Muscle of back (tissue), 3 donors: ENCODE measurements at regions not wholly inside any gene's neighbourhood (a gene's known extent, or its start where the extent isn't known, plus 50 kb on each side); places are given as distances from the start of the nearest gene placed in this dataset.
"Not testable (repeated sequence)": the region's sequence is repeated elsewhere in the genome, so short reads cannot be mapped to it uniquely, and the experiment has no call there.

Source experiments
- DNase-seq, 3 donors: peaks; one replicate each; pipeline versions ENCODE4 v3.0.0 to v3.0.0-alpha.2; 2013

DNA sequence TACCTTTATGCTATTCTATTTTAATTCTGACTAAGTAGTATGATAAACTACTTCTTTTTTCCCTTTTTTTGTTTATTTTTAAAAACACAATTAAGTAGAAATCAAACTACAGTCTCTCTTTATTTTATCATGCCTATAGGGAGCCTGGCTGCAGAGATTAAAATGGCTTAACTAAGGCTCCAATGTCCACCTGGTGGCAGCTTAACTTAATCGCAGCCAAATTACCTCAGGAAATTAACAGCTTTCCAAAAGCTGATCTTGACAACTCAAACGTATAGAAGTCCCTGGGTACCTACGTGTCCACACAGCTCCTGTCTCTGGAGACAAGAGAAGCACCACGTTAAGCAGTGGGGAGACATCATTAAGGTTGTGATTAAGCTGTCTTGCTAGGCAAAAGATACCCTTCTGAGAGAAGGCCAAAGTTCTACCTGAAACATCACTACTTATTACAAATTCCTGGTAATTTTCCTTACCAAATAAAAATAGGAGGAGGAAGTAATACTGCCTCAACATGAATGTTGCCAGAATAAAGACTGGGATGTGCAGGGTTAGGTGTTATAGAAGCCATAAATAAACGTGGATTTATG lies 63.2 kb upstream of the SNX19 start:
- DNase-seq = peak in 2 of 3 donors; percentile 3 to 14

GRCh38 chr11:130980071-130980862 lies 64.0 kb upstream of the SNX19 start:
- no peak for DNase-seq

DNA sequence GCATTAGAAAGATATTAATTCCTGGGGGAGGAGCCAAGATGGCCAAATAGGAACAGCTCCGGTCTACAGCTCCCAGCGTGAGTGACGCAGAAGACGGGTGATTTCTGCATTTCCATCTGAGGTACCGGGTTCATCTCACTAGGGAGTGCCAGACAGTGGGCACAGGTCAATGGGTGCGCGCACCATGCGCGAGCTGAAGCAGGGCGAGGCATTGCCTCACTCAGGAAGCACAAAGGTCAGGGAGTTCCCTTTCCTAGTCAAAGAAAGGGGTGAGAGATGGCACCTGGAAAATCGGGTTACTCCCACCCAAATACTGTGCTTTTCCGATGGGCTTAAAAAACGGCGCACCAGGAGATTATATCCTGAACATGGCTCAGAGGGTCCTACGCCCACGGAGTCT lies 68.0 kb upstream of the SNX19 start:
- DNase-seq = not testable (repeated sequence)

GRCh38 chr11:130992788-130993187 lies 76.5 kb upstream of the SNX19 start:
- no peak for DNase-seq

GRCh38 chr11:130994043-130994442 lies 77.8 kb upstream of the SNX19 start:
- DNase-seq = no peak

- no peak for DNase-seq
Measured at GRCh38 chr11:130995266-130995665, 79.0 kb upstream of the SNX19 start.

DNA sequence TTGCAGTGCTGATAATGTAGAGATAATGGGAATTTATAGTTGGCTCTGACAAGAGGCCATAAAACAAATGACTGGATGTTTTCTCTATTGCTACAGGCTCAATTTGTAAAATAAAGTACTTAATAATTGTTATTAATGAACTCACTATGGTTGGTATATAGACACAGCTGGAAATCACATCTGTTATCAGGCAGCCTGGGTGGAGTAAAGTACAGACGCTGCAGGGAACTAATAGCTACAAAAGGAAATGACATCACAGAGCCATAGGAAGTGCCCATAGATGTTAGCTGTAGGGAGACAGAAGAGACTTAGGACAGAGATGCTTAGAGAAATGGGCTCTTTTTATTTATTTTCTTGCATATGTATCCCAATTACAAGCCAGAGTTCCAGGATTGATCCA lies 81.0 kb upstream of the SNX19 start:
- DNase-seq = no peak

GRCh38 chr11:130999086-130999485 lies 82.8 kb upstream of the SNX19 start:
- no peak for DNase-seq

GRCh38 chr11:130999992-131000770 lies 83.9 kb upstream of the SNX19 start:
- DNase-seq = peak in 2 of 3 donors; percentile 8 to 77

DNA sequence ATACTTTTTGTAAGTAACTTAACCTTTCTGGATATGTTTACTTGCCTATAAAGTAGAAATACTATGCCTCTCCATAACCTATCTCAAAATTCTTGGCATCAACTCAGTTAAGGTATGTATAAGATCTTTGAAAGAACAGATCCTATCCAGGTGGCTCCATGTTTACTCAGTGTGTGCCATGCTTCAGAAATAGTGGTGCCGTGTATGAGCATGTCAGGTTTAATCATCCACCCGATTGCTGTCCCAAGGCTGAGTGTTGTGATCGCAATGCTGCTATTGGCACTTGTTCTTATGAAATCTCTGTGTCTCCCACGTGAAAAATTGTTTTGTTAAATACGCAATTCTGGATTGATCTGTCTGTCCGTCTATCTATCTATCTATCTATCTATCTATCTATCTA lies 85.9 kb upstream of the SNX19 start:
- DNase-seq = no peak

- no peak for DNase-seq
Measured at GRCh38 chr11:131005829-131006228, 89.5 kb upstream of the SNX19 start.

DNA sequence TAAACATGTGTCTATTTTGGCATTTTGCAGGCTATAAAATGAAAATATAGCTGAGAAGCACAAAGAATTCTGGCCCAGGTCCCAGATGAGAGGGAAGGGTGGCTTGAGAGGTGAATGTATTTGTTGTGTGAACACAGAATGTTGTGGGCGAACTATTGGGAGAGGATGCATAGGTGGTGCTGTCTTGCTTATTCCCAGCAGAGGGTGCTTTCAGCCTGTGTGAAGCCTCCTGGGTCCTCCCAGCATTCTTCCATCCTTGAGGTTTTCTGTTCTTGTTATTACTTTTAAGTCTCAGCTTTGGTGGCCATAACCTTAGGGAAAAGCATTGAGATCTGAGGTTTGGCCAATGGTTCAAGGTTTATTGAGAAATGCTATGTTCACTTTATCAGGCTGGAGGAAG lies 108.7 kb upstream of the SNX19 start:
- peak in 1 of 3 donors; percentile 33 for DNase-seq

DNA sequence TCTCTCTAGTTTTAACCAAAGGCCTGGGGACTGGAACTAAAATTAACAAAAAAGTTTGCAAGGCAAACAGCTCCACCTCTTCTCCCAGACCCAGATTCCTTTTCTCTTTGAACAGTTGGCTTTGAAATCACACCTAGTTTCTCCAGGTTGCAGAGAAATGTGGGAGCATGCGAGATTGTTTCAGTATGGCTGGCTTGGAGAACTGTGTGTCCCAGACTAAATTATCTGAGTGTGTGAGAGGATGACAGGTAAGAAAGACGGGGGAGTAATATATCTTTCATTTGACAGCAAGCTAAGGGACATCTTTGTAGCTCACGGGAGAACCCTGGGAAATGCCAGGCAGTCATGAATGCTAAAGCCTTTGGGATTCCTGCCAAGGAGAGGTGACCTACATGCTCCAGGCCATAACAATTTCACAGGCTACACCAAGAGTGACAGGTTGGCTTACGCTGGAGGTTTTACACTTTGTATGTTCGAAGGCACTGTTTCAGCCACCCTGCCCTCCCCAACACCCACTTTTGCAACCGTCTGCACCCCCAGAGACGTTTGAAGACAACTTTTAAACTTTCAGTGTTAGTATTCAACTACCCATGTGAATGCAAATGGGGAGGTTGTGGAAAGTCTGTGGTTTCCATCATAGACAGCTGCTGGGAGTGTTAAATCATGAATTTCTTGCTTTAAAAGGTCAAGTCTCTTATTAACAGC lies 109.3 kb upstream of the SNX19 start:
- DNase-seq = no peak

GRCh38 chr11:131027491-131027890 lies 111.2 kb upstream of the SNX19 start:
- peak in 1 of 3 donors; percentile 11 for DNase-seq

DNA sequence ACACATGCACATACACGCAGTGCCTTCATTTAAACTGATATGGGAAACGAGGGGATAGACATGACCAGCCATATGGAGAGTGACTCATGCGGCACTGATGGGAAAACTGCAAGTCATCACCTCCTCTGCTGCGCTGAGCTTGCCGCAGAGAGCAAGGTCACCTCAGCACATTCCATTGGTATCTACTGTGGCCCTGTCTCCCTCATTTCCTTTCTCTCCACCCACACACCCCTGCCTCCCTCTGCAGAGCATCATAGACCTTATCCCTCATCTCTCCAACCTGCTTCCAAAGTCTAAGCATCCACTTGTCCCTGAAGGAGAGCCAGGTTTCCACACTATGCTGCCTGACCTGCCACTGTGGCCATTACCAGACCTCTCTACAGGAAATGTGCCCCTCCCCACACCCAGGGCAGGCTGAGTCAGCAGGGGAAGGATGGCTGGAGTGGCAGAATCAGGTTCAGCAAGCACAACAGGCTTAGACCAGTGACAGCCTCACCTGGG lies 116.9 kb upstream of the SNX19 start:
- DNase-seq = peak in 1 of 3 donors; percentile 82

DNA sequence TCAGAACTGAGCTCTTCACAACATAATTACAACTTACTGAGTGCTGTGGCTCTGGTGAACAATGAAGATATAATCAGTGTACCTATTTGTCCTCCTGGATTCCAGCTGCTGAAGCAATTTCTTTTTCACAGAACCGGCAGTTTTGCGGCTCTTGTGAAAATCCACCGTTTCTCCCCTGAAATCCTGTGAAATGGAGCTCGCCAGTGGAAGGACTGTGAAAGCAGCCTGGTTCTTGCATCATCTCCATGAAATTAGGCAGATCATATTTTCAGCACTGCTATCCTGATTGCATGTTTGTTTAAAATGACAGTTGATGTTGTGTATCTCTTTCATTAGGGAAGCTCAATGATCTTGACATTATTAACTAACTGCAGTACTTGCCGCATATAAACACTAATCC lies 120.2 kb upstream of the SNX19 start:
- DNase-seq = no peak

GRCh38 chr11:131037873-131038272 lies 121.6 kb upstream of the SNX19 start:
- DNase-seq = peak in 1 of 3 donors; percentile 7

GRCh38 chr11:131038597-131038996 lies 122.3 kb upstream of the SNX19 start:
- peak in 1 of 3 donors; percentile 12 for DNase-seq

- no peak for DNase-seq
Measured at GRCh38 chr11:131041331-131042040, 125.2 kb upstream of the SNX19 start.

DNA sequence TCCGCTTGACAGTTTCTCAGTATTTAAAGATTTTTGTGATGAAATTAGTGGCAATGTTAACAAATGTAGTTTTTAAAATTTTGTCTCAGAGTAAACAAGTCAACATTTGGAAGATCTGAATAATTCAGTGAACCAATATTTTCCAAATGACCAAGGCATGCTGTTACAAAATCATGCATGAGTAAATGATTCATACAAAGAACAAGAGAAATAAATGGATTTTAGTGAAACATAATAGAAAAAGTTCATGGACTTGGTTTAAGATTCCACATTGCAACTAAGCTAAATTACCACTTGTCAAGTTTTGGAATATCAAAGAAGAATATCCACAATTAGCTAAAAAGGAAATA lies 125.7 kb upstream of the SNX19 start:
- no peak for DNase-seq

- DNase-seq = no peak
Measured at GRCh38 chr11:131043251-131043650, 127.0 kb upstream of the SNX19 start.
